ENCODE measurements at regions not wholly inside any gene's neighbourhood (a gene's known extent, or its start where the extent isn't known, plus 50 kb on each side); places are given as distances from the start of the nearest gene placed in this dataset.

- DNase-seq: no peak
- 0 out of 2 replicates have a peak, but pooled peaks cover under 1% of the 10 kb centered on the region for H3K9me3 ChIP-seq
- POLR2A ChIA-PET: no interaction called here
- no peaks in the 10 kb centered on the region for H3K27me3 ChIP-seq (ENCODE audit: insufficient read depth)
- H3K36me3 ChIP-seq (replicated peaks in 1 of 2; ENCODE audit: control insufficient read depth in 1 of 2, insufficient read depth in 2 of 2, low read length in 1 of 2): peaks cover 0 to 8% of the 10 kb centered on the region in 2 experiments
- no peak overlapping the region for H3K27ac ChIP-seq (ENCODE audit: low read depth in 2 of 2, low read length in 1 of 2)
- no peak overlapping the region for H3K4me2 ChIP-seq
- no peak overlapping the region for H3K4me3 ChIP-seq (ENCODE audit: low read depth in 2 of 2, low read length in 1 of 2)
- no peak for TF ChIP-seq ELF1 (IDR thresholded peaks at IDR 0.05)
- TF ChIP-seq ZBTB33 (IDR thresholded peaks at IDR 0.05; ENCODE audit: borderline replicate concordance, low read depth): no peak
- TF ChIP-seq IRF3 (IDR thresholded peaks at IDR 0.05; ENCODE audit: low read depth, low read length): no peak
- TF ChIP-seq SMC3 (IDR thresholded peaks at IDR 0.05; ENCODE audit: low read depth, low read length): no peak
- no peak for TF ChIP-seq SIN3A (IDR thresholded peaks at IDR 0.05; ENCODE audit: borderline replicate concordance, low read depth, low read length)
- no peak for TF ChIP-seq YY1 (IDR thresholded peaks at IDR 0.05; ENCODE audit: low read depth)
- no peak for TF ChIP-seq FOSL2 (IDR thresholded peaks at IDR 0.05; ENCODE audit: borderline replicate concordance, low read depth)
- TF ChIP-seq REST (IDR thresholded peaks at IDR 0.05; ENCODE audit: low read depth, low read length): no peak
- no peak for TF ChIP-seq TEAD4 (IDR thresholded peaks at IDR 0.05; ENCODE audit: borderline replicate concordance, insufficient read depth)
- TF ChIP-seq POLR2AphosphoS5 (IDR thresholded peaks at IDR 0.05; ENCODE audit: low read depth, low read length): no peak
- no peak for TF ChIP-seq RXRA (IDR thresholded peaks at IDR 0.05; ENCODE audit: borderline replicate concordance, low read depth)
- no peak for TF ChIP-seq RFX5 (IDR thresholded peaks at IDR 0.05; ENCODE audit: low read length)
- TF ChIP-seq FOXM1 (IDR thresholded peaks at IDR 0.05; ENCODE audit: low read depth): no peak
- no peak for TF ChIP-seq EP300 (IDR thresholded peaks at IDR 0.05; ENCODE audit: borderline replicate concordance in 1 of 2, low read depth in 1 of 2, low read length in 1 of 2)
- no peak for TF ChIP-seq GATA2 (CRISPR knock-in tag; IDR thresholded peaks at IDR 0.05)
- no peak for TF ChIP-seq MAX (IDR thresholded peaks at IDR 0.05; ENCODE audit: low read depth)
- TF ChIP-seq GABPA (IDR thresholded peaks at IDR 0.05; ENCODE audit: low read depth): no peak
- no peak for TF ChIP-seq PBX3 (IDR thresholded peaks at IDR 0.05)
- CTCF ChIA-PET: no interaction called here
- H2AFZ ChIP-seq (ENCODE audit: low read depth): no peak overlapping the region
- 71% methylated on average over 5 of the region's 5 CpGs for WGBS (ENCODE audit: low lambda C conversion rate)
- H3K9me2 ChIP-seq: no peaks in the 10 kb centered on the region
- H3K79me2 ChIP-seq (ENCODE audit: insufficient read depth): no peaks in the 10 kb centered on the region
- no peaks in the 10 kb centered on the region for H3F3A ChIP-seq (replicated peaks; ENCODE audit: insufficient read depth)
- H4K20me1 ChIP-seq (ENCODE audit: insufficient read depth): no peaks in the 10 kb centered on the region
- no peaks in the 10 kb centered on the region for H3K4me1 ChIP-seq (ENCODE audit: control insufficient read depth in 1 of 2, insufficient read depth in 2 of 2, low read depth in 1 of 2, low read length in 1 of 2)
- H3K9ac ChIP-seq: no peak overlapping the region
Measured at GRCh38 chr14:89516173-89516572, 99.1 kb upstream of the FOXN3 start.
